ENCODE measurements at regions not wholly inside any gene's neighbourhood (a gene's known extent, or its start where the extent isn't known, plus 50 kb on each side); places are given as distances from the start of the nearest gene placed in this dataset.

- TF ChIP-seq EP300 (IDR thresholded peaks at IDR 0.05) (no peak), POLR2A (IDR thresholded peaks at IDR 0.05) (no peak)
- TF ChIP-seq, protein P1, sequence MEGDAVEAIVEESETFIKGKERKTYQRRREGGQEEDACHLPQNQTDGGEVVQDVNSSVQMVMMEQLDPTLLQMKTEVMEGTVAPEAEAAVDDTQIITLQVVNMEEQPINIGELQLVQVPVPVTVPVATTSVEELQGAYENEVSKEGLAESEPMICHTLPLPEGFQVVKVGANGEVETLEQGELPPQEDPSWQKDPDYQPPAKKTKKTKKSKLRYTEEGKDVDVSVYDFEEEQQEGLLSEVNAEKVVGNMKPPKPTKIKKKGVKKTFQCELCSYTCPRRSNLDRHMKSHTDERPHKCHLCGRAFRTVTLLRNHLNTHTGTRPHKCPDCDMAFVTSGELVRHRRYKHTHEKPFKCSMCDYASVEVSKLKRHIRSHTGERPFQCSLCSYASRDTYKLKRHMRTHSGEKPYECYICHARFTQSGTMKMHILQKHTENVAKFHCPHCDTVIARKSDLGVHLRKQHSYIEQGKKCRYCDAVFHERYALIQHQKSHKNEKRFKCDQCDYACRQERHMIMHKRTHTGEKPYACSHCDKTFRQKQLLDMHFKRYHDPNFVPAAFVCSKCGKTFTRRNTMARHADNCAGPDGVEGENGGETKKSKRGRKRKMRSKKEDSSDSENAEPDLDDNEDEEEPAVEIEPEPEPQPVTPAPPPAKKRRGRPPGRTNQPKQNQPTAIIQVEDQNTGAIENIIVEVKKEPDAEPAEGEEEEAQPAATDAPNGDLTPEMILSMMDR (IDR thresholded peaks at IDR 0.05), result peak in 2 of 3 donors; percentile 59 to 61
Observed at GRCh38 chr18:55779691-55780585, 191.9 kb upstream of the TCF4 start.

Measured in ovary (tissue), 3 donors.